SH-SY5Y (cell line): ENCODE measurements at regions not wholly inside any gene's neighbourhood (a gene's known extent, or its start where the extent isn't known, plus 50 kb on each side); places are given as distances from the start of the nearest gene placed in this dataset.

Experiments used
- GATA2 ChIP-seq: IDR thresholded peaks from 2 replicates; pipeline ENCODE4 v1.6.1; 2011; ENCODE audit warnings: mild to moderate bottlenecking, low read depth, low read length
- GATA3 ChIP-seq: IDR thresholded peaks from 2 replicates; pipeline ENCODE4 v1.6.1; 2011; ENCODE audit warnings: low read depth, mild to moderate bottlenecking, low read length, moderate library complexity

DNA sequence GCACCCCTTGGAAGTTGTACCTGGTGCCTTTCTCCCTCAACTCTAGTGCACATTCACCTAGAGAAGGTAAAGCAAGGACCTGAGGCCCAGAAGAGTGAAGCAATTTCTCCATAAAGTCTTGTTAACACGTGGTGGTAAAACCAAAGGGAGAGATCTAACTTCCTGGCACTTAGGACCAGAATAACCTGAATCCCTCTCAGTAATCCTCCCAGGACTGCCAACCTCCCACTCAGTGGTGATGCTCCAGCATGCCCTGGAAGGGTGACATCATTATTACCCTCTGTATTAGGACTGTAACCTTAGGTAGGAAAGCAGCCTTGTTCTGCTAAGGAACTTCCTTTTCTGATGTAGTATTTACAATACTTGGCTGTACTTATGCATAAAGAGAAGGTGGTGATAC is 330.6 kb upstream of the MARCKS start:
- TF ChIP-seq GATA3 = no peak
- TF ChIP-seq GATA2 = no peak

- no peak for TF ChIP-seq GATA2
- no peak for TF ChIP-seq GATA3
Measured at GRCh38 chr6:113526995-113527394, 330.1 kb upstream of the MARCKS start.

- TF ChIP-seq GATA3 = no peak
- no peak for TF ChIP-seq GATA2
Measured at GRCh38 chr6:113528111-113528510, 329.0 kb upstream of the MARCKS start.

DNA sequence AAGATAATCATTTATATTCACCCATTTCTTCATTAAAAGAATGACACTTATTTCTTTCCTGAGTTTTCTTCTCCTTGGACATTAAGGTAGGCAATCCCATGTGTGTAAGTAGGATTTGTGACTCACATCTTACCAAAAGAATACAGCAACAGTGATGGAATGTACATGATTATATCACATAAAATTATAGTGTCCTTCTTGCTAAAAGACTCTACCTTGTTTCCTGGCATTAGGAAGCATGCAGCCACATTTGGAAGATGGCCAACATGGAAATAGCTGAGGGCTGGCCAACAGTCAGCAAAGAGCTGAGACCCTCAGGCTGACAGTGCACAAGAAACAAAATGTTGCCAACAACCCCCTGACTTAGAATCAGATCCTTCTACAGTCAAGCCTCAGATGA is 327.9 kb upstream of the MARCKS start:
- no peak for TF ChIP-seq GATA2
- no peak for TF ChIP-seq GATA3

- no peak for TF ChIP-seq GATA3
- TF ChIP-seq GATA2 = no peak
Measured at GRCh38 chr6:113529879-113530278, 327.3 kb upstream of the MARCKS start.

DNA sequence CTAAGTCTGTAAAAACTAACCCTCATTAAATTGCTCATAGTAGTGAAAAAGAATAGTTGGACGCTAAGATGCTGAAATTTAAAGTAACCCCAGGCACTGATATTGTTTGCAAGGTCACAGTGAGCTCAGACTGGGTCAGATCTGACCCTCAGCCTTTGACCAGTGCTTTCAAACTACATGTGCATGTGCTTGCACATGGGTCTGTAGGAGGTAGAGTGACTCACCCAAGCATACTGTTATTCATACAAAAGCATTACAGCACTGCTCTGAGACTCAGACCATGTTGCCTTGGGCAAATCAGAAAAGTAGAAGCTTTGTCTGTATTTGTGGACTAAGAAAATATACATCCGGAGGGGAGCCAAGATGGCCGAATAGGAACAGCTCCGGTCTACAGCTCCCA is 326.4 kb upstream of the MARCKS start:
- TF ChIP-seq GATA2 = no peak

DNA sequence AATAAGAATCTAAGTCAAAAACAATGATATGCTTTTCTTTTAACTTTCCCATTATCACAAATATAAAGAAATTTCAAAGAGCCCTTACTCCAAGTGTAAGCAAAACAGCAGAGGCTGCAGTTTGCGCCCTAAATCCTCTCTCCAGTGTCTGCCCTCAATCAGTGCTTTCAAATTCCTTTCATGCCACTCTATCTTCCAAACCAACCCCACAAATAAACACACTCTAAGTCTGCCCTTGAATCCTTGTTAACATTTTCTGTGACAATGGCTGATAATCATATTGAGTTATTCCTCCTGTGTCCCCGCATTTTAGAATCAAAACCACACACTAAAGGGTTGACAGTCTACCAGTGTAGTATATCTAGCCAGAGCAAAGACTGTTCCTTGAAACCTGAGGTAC is 317.9 kb upstream of the MARCKS start:
- TF ChIP-seq GATA3 = no peak
- TF ChIP-seq GATA2 = no peak

GRCh38 chr6:113539623-113540022 is 317.5 kb upstream of the MARCKS start:
- TF ChIP-seq GATA3 = no peak
- no peak for TF ChIP-seq GATA2

- TF ChIP-seq GATA2 (no peak), GATA3 (no peak)
Measured at GRCh38 chr6:113540466-113540865, 316.7 kb upstream of the MARCKS start.

GRCh38 chr6:113551168-113551567 is 306.0 kb upstream of the MARCKS start:
- TF ChIP-seq GATA2 (no peak), GATA3 (no peak)

- no peak for TF ChIP-seq GATA3
- no peak for TF ChIP-seq GATA2
Measured at GRCh38 chr6:113556775-113557174, 300.4 kb upstream of the MARCKS start.

DNA sequence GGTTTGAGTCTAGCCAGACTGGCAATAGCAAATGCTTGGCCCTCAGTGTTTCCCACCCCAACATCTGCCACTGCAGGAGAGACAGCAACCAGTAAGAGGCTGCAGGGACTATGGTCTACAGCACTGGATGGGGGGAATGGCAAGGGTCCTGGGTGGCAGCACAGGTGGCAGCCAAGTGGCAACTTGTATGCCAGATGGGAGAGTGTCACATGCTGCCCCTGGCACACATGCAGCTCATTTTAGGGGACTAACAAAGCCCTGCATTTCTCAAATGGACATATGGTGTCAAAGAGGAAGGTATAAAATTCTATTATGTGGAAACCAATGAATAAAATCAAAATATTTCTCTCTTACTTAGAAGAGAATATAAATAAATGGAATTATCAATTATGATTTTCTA is 298.7 kb upstream of the MARCKS start:
- TF ChIP-seq GATA3 = no peak
- no peak for TF ChIP-seq GATA2

DNA sequence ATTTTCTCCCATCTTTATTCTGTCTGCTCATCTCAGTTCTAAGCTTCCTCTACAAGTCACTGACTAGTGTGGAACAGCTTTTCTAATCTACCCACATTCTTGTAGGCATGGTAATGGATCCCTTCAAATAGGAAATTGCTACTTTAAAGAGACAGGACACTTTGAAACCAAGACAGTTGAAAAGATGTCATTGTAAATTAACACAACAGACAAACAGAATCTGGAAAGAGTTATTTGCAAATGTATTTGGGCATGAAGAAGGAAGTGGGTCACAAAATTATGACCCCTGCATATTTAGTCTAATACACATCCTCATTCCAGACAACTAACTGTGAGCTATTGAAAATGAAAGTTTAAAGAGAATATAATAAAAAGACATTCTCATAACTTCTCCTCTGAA is 298.2 kb upstream of the MARCKS start:
- TF ChIP-seq GATA2 (no peak), GATA3 (no peak)

DNA sequence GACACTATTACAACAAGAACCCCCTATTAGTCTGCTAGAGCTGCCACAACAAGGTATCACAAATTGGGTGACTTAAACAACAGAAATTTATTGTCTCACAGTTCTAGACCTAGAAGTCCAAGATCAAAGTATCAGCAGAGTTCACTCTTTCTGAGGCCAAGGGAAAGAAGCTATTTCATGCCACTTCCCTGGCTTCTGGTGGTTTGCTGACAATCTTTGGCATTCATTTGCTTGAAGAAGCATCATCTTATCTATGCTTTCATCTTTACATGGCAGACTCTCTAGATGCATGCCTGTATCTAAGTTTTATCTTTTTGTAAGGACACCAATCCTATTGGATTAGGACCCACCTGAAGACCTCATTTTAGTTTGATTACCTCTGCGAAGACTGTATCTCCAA is 296.8 kb upstream of the MARCKS start:
- TF ChIP-seq GATA2 = no peak
- TF ChIP-seq GATA3 = no peak

DNA sequence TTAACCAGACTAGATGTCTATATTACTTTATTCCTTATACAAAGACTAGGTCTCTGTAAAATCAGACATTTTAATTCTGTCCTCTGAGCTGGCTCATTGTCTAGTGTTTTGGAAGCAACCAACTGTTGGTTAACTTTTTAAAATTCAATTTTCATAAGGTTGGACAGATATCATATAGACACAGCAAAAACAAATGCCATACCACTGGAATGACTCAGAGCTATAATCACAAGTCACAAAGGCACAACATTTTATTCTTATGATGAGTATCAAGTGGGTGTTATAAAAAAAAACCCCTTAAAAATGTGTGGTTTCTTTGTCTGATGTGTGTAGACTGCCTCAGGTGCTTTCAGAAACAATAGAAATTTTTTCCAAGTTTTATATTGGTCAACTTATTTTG is 296.2 kb upstream of the MARCKS start:
- TF ChIP-seq GATA2 (no peak), GATA3 (no peak)

DNA sequence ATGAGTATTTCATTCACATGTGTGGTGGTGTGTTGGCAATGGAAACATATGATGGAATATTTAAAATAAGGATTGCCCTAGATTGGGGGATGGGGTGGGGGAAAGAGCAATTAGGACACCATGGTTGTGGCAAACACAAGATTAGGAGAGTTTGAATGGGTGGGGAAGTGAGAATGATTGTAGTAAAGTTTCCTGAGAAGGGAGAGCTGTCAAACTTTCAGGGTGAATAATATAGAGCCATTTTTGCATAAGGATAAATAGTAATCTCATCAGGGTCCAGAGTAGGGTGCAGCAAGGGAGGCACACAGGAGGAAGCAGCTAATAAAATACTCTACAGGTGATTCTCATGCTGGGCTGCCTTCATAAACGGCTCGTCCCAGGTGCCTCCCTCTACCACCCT is 294.9 kb upstream of the MARCKS start:
- TF ChIP-seq GATA2 (no peak), GATA3 (no peak)

DNA sequence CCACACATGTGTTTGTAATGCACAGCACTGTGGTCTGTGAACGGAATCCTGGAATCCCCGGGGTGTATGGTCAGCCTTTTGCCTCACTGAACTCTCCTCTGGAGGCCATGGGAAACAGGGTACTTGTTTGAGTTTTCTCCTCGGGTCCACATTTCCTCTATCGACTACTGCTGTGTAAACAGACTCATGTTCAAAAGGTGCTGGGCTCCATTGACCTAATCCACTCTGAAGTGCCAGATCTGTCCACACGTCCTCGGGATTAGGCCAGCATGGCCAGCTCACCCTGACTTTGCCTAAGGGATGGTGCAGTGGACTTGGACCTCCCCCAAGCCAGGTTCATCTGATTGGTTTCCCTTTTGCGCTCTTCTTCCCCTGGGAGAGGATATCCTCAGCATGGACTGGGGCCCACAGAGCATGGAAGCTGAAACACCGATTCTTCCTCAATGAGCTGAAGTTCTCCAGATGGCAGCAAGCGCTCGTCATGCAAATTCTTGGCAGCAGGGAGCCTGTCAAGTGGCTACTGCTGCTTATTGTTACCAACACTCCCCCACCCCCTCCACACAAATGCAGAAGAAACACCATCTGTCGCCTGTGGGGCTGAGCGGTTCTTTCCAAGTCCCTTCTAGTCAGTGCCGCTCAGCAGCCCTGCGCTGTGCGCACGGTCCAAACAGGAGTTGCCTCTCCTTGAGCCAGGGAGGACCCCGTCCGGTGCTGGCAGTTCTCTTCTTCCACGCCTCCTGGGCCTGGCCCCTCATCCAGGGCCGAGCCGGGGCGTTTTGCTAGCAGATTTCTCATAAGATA is 292.6 kb upstream of the MARCKS start:
- TF ChIP-seq GATA3 = no peak
- no peak for TF ChIP-seq GATA2
